ENCODE measurements at regions not wholly inside any gene's neighbourhood (a gene's known extent, or its start where the extent isn't known, plus 50 kb on each side); places are given as distances from the start of the nearest gene placed in this dataset.

DNA sequence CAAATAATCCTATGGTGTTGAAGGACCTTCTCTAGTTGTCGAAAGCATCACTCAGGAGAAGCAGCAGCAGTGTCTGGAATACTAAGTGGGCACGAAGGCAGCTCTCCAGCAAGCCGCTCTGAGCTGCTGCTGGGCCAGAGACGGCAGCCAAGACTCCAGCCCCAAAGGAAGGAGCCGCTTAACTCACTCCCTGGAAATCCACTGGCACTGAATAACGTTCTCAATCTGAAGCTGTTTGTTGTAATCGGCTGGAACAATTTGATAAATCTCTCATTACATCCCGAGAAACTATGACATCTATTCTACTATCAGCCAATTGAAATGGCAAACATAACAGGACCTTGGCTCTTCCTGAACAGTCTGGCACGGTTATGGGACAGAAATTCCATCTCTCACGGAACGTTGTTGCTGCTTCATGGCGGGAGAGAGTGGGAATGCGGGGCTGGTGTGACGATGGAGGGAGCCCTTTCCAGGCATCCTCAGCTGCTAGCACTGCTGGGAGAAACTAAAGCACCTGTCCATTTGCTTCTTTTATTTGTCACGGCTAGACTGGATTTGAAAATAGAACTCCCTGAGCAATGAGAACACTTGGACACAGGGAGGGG is 331.5 kb upstream of the RNF32 start:
- TF ChIP-seq RAD21 (IDR thresholded peaks at IDR 0.05; ENCODE audit: low read length) (no peak), RCOR1 (IDR thresholded peaks at IDR 0.05; ENCODE audit: insufficient replicate concordance, low read length) (no peak), RFX5 (IDR thresholded peaks at IDR 0.05; ENCODE audit: low read depth, low read length) (no peak), BHLHE40 (IDR thresholded peaks at IDR 0.05; ENCODE audit: low read depth, low read length) (no peak), CEBPB (IDR thresholded peaks at IDR 0.05; ENCODE audit: low read depth, low read length) (no peak), MAFK (IDR thresholded peaks at IDR 0.05; ENCODE audit: low read depth, low read length) (no peak), CHD1 (IDR thresholded peaks at IDR 0.05; ENCODE audit: low read depth, low read length) (no peak), NFE2L2 (IDR thresholded peaks at IDR 0.05; ENCODE audit: low read depth, low read length) (no peak), FOS (IDR thresholded peaks at IDR 0.05; ENCODE audit: low read depth, low read length) (no peak)
- TF ChIP-seq, protein P1, sequence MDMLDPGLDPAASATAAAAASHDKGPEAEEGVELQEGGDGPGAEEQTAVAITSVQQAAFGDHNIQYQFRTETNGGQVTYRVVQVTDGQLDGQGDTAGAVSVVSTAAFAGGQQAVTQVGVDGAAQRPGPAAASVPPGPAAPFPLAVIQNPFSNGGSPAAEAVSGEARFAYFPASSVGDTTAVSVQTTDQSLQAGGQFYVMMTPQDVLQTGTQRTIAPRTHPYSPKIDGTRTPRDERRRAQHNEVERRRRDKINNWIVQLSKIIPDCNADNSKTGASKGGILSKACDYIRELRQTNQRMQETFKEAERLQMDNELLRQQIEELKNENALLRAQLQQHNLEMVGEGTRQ (IDR thresholded peaks at IDR 0.05; ENCODE audit: low read depth, low read length) = no peak
- TF ChIP-seq, protein P2, sequence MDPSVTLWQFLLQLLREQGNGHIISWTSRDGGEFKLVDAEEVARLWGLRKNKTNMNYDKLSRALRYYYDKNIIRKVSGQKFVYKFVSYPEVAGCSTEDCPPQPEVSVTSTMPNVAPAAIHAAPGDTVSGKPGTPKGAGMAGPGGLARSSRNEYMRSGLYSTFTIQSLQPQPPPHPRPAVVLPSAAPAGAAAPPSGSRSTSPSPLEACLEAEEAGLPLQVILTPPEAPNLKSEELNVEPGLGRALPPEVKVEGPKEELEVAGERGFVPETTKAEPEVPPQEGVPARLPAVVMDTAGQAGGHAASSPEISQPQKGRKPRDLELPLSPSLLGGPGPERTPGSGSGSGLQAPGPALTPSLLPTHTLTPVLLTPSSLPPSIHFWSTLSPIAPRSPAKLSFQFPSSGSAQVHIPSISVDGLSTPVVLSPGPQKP (IDR thresholded peaks at IDR 0.05; ENCODE audit: borderline replicate concordance, low read depth, low read length) = no peak
- in situ Hi-C loops (cut with MboI; ENCODE audit: low sequenced_read_pairs) = no loop called here

More for the DNA sequence above, 331.5 kb upstream of the RNF32 start:
- no peak overlapping the region for H2BK5ac ChIP-seq (ENCODE audit: low read depth, low read length, poor library complexity, severe bottlenecking)
- ChIA-PET CTCF (no interaction called here), POLR2A (ENCODE audit: unreplicated experiment) (no interaction called here)
- H3K9me3 ChIP-seq (ENCODE audit: control insufficient read depth, insufficient read depth, low read length) = peaks cover 24% of the 10 kb centered on the region
- H2BK120ac ChIP-seq (ENCODE audit: low read depth, low read length) = no peak overlapping the region
- whole genome bisulfite sequencing, 2 experiments (ENCODE audit: extremely low coverage in 2 of 2, insufficient read length in 1 of 2) = 60% methylated on average over 2 of the region's 15 CpGs; no CpG with 5 or more reads in 1 of the 2 experiments
- no peaks in the 10 kb centered on the region for H3K36me3 ChIP-seq (ENCODE audit: control insufficient read depth, insufficient read depth, low read length)
- H2BK20ac ChIP-seq (ENCODE audit: low read depth, low read length) = no peak overlapping the region
- H3K4me3 ChIP-seq (ENCODE audit: insufficient read depth, low read depth, low read length) = no peak overlapping the region
- H4K20me1 ChIP-seq (ENCODE audit: insufficient read depth, low read length) = no peaks in the 10 kb centered on the region
- H2AK5ac ChIP-seq (ENCODE audit: low read depth, low read length) = no peak overlapping the region
- no peaks in the 10 kb centered on the region for H3K4me1 ChIP-seq (ENCODE audit: control insufficient read depth, insufficient read depth, low read length)
- H4K91ac ChIP-seq (ENCODE audit: insufficient read depth, low read depth, low read length) = no peak overlapping the region
- H2AK9ac ChIP-seq (replicated peaks; ENCODE audit: low read depth, low read length, poor library complexity) = no peak overlapping the region
- no peak overlapping the region for H3K4me2 ChIP-seq (ENCODE audit: low read depth, low read length)
- no peak overlapping the region for H3K9ac ChIP-seq (ENCODE audit: low read depth, low read length)
- no peak overlapping the region for H3K56ac ChIP-seq (ENCODE audit: extremely low read depth, insufficient read depth, low read length)
- no peak overlapping the region for H4K8ac ChIP-seq (ENCODE audit: low read depth in 2 of 2, low read length in 2 of 2)
- DNase-seq (no peak), ATAC-seq (ENCODE audit: low read depth) (no peak)
- H3K27me3 ChIP-seq (ENCODE audit: control insufficient read depth, insufficient read depth, low read length) = no peaks in the 10 kb centered on the region
- H4K5ac ChIP-seq (ENCODE audit: low read depth, low read length) = no peak overlapping the region
- no peak overlapping the region for H2AFZ ChIP-seq (replicated peaks; ENCODE audit: low read length, poor library complexity)
- no peak overlapping the region for H3K18ac ChIP-seq (ENCODE audit: low read depth, low read length)
- BruUV-seq (replicated peaks) = no TSS peak
- H3K23ac ChIP-seq (ENCODE audit: low read depth, low read length) = no peak overlapping the region
- no peaks in the 10 kb centered on the region for H3K9me1 ChIP-seq (ENCODE audit: insufficient read depth, low read length)
- H2BK15ac ChIP-seq (ENCODE audit: low read depth, low read length) = no peak overlapping the region
- no peak overlapping the region for H3K27ac ChIP-seq (ENCODE audit: insufficient read depth, low read length)
- no peaks in the 10 kb centered on the region for H3K79me1 ChIP-seq (ENCODE audit: low read depth in 1 of 2, low read length in 2 of 2)
- dilution Hi-C loops (cut with HindIII; ENCODE audit: low sequenced_read_pairs, unreplicated experiment) (no loop called here), intact Hi-C loops (cut with micrococcal nuclease) (no loop called here)
- H3K4ac ChIP-seq (ENCODE audit: low read depth, low read length) = no peak overlapping the region
- no peak overlapping the region for H3K14ac ChIP-seq (replicated peaks; ENCODE audit: low read depth, low read length)
